IMR-90 (cell line): ENCODE measurements at regions not wholly inside any gene's neighbourhood (a gene's known extent, or its start where the extent isn't known, plus 50 kb on each side); places are given as distances from the start of the nearest gene placed in this dataset.

Experiments used
- ATAC-seq: fragments of 200-7000 bp; cut with Tn5 transposase; 2 replicates; pipeline ENCODE4 v1.9.1; 2020; ENCODE audit warnings: low read depth, mild to moderate bottlenecking, moderate library complexity
- BruUV-seq: library from RNA; stranded (reverse); fragments of 400-500 nt; replicated peaks from 2 replicates; lab custom pipeline; 2021; lab: Mats Ljungman, UMichigan
- CTCF ChIA-PET: fragments of 300-600 bp; formaldehyde crosslinking; extraction: SDS; loops from one replicate; lab custom pipeline; 2021; ENCODE audit warnings: antibody characterized with exemption; lab: Yijun Ruan, JAX
- POLR2A ChIA-PET: fragments of 300-600 bp; sonication (Branson Sonifier 250); formaldehyde crosslinking; loops from one replicate; lab custom pipeline; 2022; ENCODE audit warnings: antibody characterized with exemption; ENCODE audit not compliant: unreplicated experiment; lab: Charles Lee
- DNase-seq: peaks from one replicate; pipeline ENCODE4 v3.0.0; 2013
- H2AFZ ChIP-seq: replicated peaks from 2 replicates; pipeline ENCODE3; 2013; ENCODE audit warnings: low read length, mild to moderate bottlenecking; ENCODE audit not compliant: poor library complexity
- H2AK5ac ChIP-seq: 2 replicates; pipeline ENCODE4 v1.6.1; 2013; ENCODE audit warnings: low read depth, low read length, inconsistent platforms
- H2AK9ac ChIP-seq: replicated peaks from 2 replicates; pipeline ENCODE3; 2013; ENCODE audit warnings: mild to moderate bottlenecking, low read depth, low read length, moderate library complexity; ENCODE audit not compliant: poor library complexity
- H2BK120ac ChIP-seq: 2 replicates; pipeline ENCODE4 v1.6.1; 2013; ENCODE audit warnings: low read depth, low read length, inconsistent platforms
- H2BK15ac ChIP-seq: 3 replicates; pipeline ENCODE4 v1.6.1; 2013; ENCODE audit warnings: low read depth, low read length, inconsistent platforms
- H2BK20ac ChIP-seq: 2 replicates; pipeline ENCODE4 v1.6.1; 2013; ENCODE audit warnings: low read depth, mild to moderate bottlenecking, inconsistent platforms, low read length, moderate library complexity
- H2BK5ac ChIP-seq: 2 replicates; pipeline ENCODE4 v1.6.1; 2013; ENCODE audit warnings: mild to moderate bottlenecking, low read depth, low read length, inconsistent platforms; ENCODE audit not compliant: poor library complexity, severe bottlenecking
- H3K14ac ChIP-seq: replicated peaks from 2 replicates; pipeline ENCODE4 v1.6.1; 2013; ENCODE audit warnings: low read depth, low read length, inconsistent platforms
- H3K18ac ChIP-seq: 2 replicates; pipeline ENCODE4 v1.6.1; 2013; ENCODE audit warnings: low read depth, low read length, control low read depth
- H3K23ac ChIP-seq: 2 replicates; pipeline ENCODE4 v1.6.1; 2013; ENCODE audit warnings: low read depth, low read length, inconsistent platforms
- H3K27ac ChIP-seq: 2 replicates; pipeline ENCODE4 v1.5.1; 2013; ENCODE audit warnings: mild to moderate bottlenecking, control low read depth, low read length; ENCODE audit not compliant: insufficient read depth
- H3K27me3 ChIP-seq: 2 replicates; pipeline ENCODE4 v1.6.1; 2013; ENCODE audit warnings: low read length; ENCODE audit not compliant: control insufficient read depth, insufficient read depth
- H3K36me3 ChIP-seq: 2 replicates; pipeline ENCODE4 v1.6.1; 2013; ENCODE audit warnings: low read length, mixed read lengths; ENCODE audit not compliant: control insufficient read depth, insufficient read depth
- H3K4ac ChIP-seq: 2 replicates; pipeline ENCODE4 v1.6.1; 2013; ENCODE audit warnings: low read depth, low read length, inconsistent platforms
- H3K4me1 ChIP-seq: 2 replicates; pipeline ENCODE4 v1.6.1; 2013; ENCODE audit warnings: low read length, mixed read lengths; ENCODE audit not compliant: control insufficient read depth, insufficient read depth
- H3K4me2 ChIP-seq: 2 replicates; pipeline ENCODE4 v1.6.1; 2013; ENCODE audit warnings: low read depth, mild to moderate bottlenecking, control low read depth, low read length, moderate library complexity
- H3K4me3 ChIP-seq: 2 replicates; pipeline ENCODE4 v1.5.1; 2013; ENCODE audit warnings: low read depth, mild to moderate bottlenecking, control low read depth, low read length, moderate library complexity; ENCODE audit not compliant: insufficient read depth
- H3K56ac ChIP-seq: 2 replicates; pipeline ENCODE4 v1.6.1; 2013; ENCODE audit warnings: low read length, inconsistent platforms; ENCODE audit not compliant: insufficient read depth; ENCODE audit errors: extremely low read depth
- H3K79me1 ChIP-seq, 2 experiments: 2 replicates each; pipeline ENCODE4 v1.6.1; 2013; ENCODE audit warnings: low read length in 2 of 2, inconsistent platforms in 1 of 2, low read depth in 1 of 2
- H3K9ac ChIP-seq: 2 replicates; pipeline ENCODE4 v1.6.1; 2013; ENCODE audit warnings: low read depth, low read length, control low read depth
- H3K9me1 ChIP-seq: 2 replicates; pipeline ENCODE4 v1.6.1; 2013; ENCODE audit warnings: low read length, inconsistent platforms; ENCODE audit not compliant: insufficient read depth
- H3K9me3 ChIP-seq: 2 replicates; pipeline ENCODE4 v1.6.1; 2013; ENCODE audit warnings: low read length; ENCODE audit not compliant: control insufficient read depth, insufficient read depth
- H4K20me1 ChIP-seq: 2 replicates; pipeline ENCODE4 v1.6.1; 2013; ENCODE audit warnings: low read length, inconsistent platforms; ENCODE audit not compliant: insufficient read depth
- H4K5ac ChIP-seq: 2 replicates; pipeline ENCODE4 v1.6.1; 2013; ENCODE audit warnings: mild to moderate bottlenecking, low read depth, low read length, control low read depth
- H4K8ac ChIP-seq, 2 experiments: 2 replicates each; pipeline ENCODE4 v1.6.1; 2013; ENCODE audit warnings: low read depth in 2 of 2, low read length in 2 of 2, control low read depth in 1 of 2, inconsistent platforms in 1 of 2
- H4K91ac ChIP-seq: 2 replicates; pipeline ENCODE4 v1.6.1; 2013; ENCODE audit warnings: low read depth, low read length, inconsistent platforms; ENCODE audit not compliant: insufficient read depth
- BHLHE40 ChIP-seq: fragments of 150-350 bp; IDR thresholded peaks from 2 replicates; pipeline ENCODE4 v1.6.1; 2016; ENCODE audit warnings: mild to moderate bottlenecking, low read depth, low read length
- CHD1 ChIP-seq: IDR thresholded peaks from 2 replicates; pipeline ENCODE4 v1.6.1; 2012; ENCODE audit warnings: low read depth, low read length, improper control_type of control experiment
- ELK1 ChIP-seq: fragments of 150-350 bp; IDR thresholded peaks from 2 replicates; pipeline ENCODE4 v1.6.1; 2016; ENCODE audit warnings: low read depth, mild to moderate bottlenecking, low read length, moderate library complexity, borderline replicate concordance
- MAFK ChIP-seq: IDR thresholded peaks from 2 replicates; pipeline ENCODE4 v1.6.1; 2012; ENCODE audit warnings: low read depth, low read length, improper control_type of control experiment
- MAZ ChIP-seq: IDR thresholded peaks from 2 replicates; pipeline ENCODE4 v1.6.1; 2012; ENCODE audit warnings: low read depth, mild to moderate bottlenecking, low read length, improper control_type of control experiment, moderate library complexity, borderline replicate concordance
- NFE2L2 ChIP-seq: fragments of 150-350 bp; IDR thresholded peaks from 2 replicates; pipeline ENCODE4 v1.6.1; 2016; ENCODE audit warnings: low read depth, mild to moderate bottlenecking, low read length
- POLR2A ChIP-seq: IDR thresholded peaks from 2 replicates; pipeline ENCODE4 v1.6.1; 2012; ENCODE audit warnings: mild to moderate bottlenecking, low read depth, low read length
- RFX5 ChIP-seq: IDR thresholded peaks from 2 replicates; pipeline ENCODE4 v1.8.0; 2012; ENCODE audit warnings: low read depth, mild to moderate bottlenecking, low read length, moderate library complexity
- USF2 ChIP-seq: fragments of 150-350 bp; IDR thresholded peaks from 2 replicates; pipeline ENCODE4 v1.6.1; 2017; ENCODE audit warnings: mild to moderate bottlenecking, antibody characterized with exemption, low read length, low read depth
- dilution Hi-C: fragments of 300-500 bp; cut with HindIII; formaldehyde crosslinking; loops from one replicate; pipeline ENCODE4 v1.14.3; 2018; ENCODE audit warnings: low sequenced_read_pairs; ENCODE audit not compliant: unreplicated experiment
- in situ Hi-C: fragments of 300-500 bp; cut with MboI; formaldehyde crosslinking; loops from 3 replicates; pipeline ENCODE4 v1.14.3; 2019; ENCODE audit warnings: low sequenced_read_pairs, inconsistent platforms, mixed read lengths
- intact Hi-C: fragments of 100-400 bp; cut with micrococcal nuclease; formaldehyde crosslinking; loops from 2 replicates; pipeline ENCODE4 v1.10.0; 2022

GRCh38 chr21:27122686-27123085, 155.8 kb upstream of the ADAMTS5 start:
- DNase-seq, result no peak
- Histone ChIP-seq H3K4me3 (no peak overlapping the region), H2AK9ac (no peak overlapping the region), H3K9me3 (no peaks in the 10 kb centered on the region; the same call in 1 of the 2 replicates), H4K20me1 (no peaks in the 10 kb centered on the region), H3K56ac (no peak overlapping the region), H2BK20ac (no peak overlapping the region), H2BK5ac (no peak overlapping the region), H3K9me1 (no peaks in the 10 kb centered on the region), H2BK120ac (no peak overlapping the region), H3K4me1 (no peaks in the 10 kb centered on the region), H3K79me1 (no peaks in the 10 kb centered on the region), H3K18ac (no peak overlapping the region), H2AK5ac (no peak overlapping the region), H3K4me2 (no peak overlapping the region), H2BK15ac (no peak overlapping the region), H3K27me3 (no peaks in the 10 kb centered on the region), H4K8ac (no peak overlapping the region), H3K36me3 (no peaks in the 10 kb centered on the region), H2AFZ (no peak overlapping the region), H3K4ac (no peak overlapping the region), H4K5ac (no peak overlapping the region), H3K14ac (no peak overlapping the region), H3K9ac (no peak overlapping the region), H4K91ac (no peak overlapping the region), H3K27ac (no peak overlapping the region), H3K23ac (no peak overlapping the region)
- in situ Hi-C loops (no loop called here), dilution Hi-C loops (no loop called here), intact Hi-C loops (no loop called here)
- ChIA-PET CTCF (no interaction called here), POLR2A (no interaction called here)
- no peak for ATAC-seq
- TF ChIP-seq MAFK (no peak), NFE2L2 (no peak), USF2 (no peak), MAZ (no peak), CHD1 (no peak), ELK1 (no peak), RFX5 (no peak), POLR2A (no peak), BHLHE40 (no peak)
- BruUV-seq, result no TSS peak
